GM19043 (cell line): ENCODE measurements at regions not wholly inside any gene's neighbourhood (a gene's known extent, or its start where the extent isn't known, plus 50 kb on each side); places are given as distances from the start of the nearest gene placed in this dataset.

ENCODE experiments used
- ATAC-seq: cut with Tn5 transposase; IDR thresholded peaks from one replicate; pipeline ENCODE4 v1.9.1; 2021; ENCODE audit warnings: low read depth; ENCODE audit not compliant: unreplicated experiment

GRCh38 chr5:89041976-89042375, 159.0 kb upstream of the MEF2C start:
- no peak for ATAC-seq

GRCh38 chr5:89041249-89041779, 158.3 kb upstream of the MEF2C start:
- ATAC-seq, result no peak

- ATAC-seq, result no peak
These were observed 153.9 kb upstream of the MEF2C start for GRCh38 chr5:89036704-89037489.

- no peak for ATAC-seq
These were observed 153.2 kb upstream of the MEF2C start for GRCh38 chr5:89036166-89036565.

- ATAC-seq, result no peak
These were observed 151.6 kb upstream of the MEF2C start for GRCh38 chr5:89034588-89034987.

- ATAC-seq, result no peak
These were observed 147.8 kb upstream of the MEF2C start for GRCh38 chr5:89030798-89031197.

GRCh38 chr5:89028595-89029285, 145.8 kb upstream of the MEF2C start:
- no peak for ATAC-seq

GRCh38 chr5:89024045-89024444, 141.1 kb upstream of the MEF2C start:
- no peak for ATAC-seq

- ATAC-seq, result no peak
These were observed 138.1 kb upstream of the MEF2C start for GRCh38 chr5:89020926-89021610.

- ATAC-seq, result no peak
These were observed 133.8 kb upstream of the MEF2C start for GRCh38 chr5:89016741-89017303.

GRCh38 chr5:89015409-89015808, 132.4 kb upstream of the MEF2C start:
- no peak for ATAC-seq

- ATAC-seq, result no peak
These were observed 129.1 kb upstream of the MEF2C start for GRCh38 chr5:89011778-89012711.

- ATAC-seq, result no peak
These were observed 127.5 kb upstream of the MEF2C start for GRCh38 chr5:89010512-89010911.

- ATAC-seq, result no peak
These were observed 125.3 kb upstream of the MEF2C start for GRCh38 chr5:89008291-89008690.

GRCh38 chr5:89005990-89006389, 123.0 kb upstream of the MEF2C start:
- ATAC-seq, result no peak

GRCh38 chr5:89004379-89004778, 121.4 kb upstream of the MEF2C start:
- ATAC-seq, result no peak

GRCh38 chr5:89003563-89004036, 120.6 kb upstream of the MEF2C start:
- ATAC-seq, result no peak

GRCh38 chr5:88999853-89000252, 116.9 kb upstream of the MEF2C start:
- ATAC-seq, result no peak

- no peak for ATAC-seq
These were observed 115.0 kb upstream of the MEF2C start for GRCh38 chr5:88997937-88998336.

GRCh38 chr5:88984040-88984439, 101.1 kb upstream of the MEF2C start:
- no peak for ATAC-seq
